T follicular helper cell (primary cell): ENCODE measurements at regions not wholly inside any gene's neighbourhood (a gene's known extent, or its start where the extent isn't known, plus 50 kb on each side); places are given as distances from the start of the nearest gene placed in this dataset.
"Not testable (repeated sequence)": the region's sequence is repeated elsewhere in the genome, so short reads cannot be mapped to it uniquely, and the experiment has no call there.

Experiments
- DNase-seq: peaks from one replicate; pipeline ENCODE4 v3.0.0-alpha.2; 2020; ENCODE audit warnings: low read depth

DNA sequence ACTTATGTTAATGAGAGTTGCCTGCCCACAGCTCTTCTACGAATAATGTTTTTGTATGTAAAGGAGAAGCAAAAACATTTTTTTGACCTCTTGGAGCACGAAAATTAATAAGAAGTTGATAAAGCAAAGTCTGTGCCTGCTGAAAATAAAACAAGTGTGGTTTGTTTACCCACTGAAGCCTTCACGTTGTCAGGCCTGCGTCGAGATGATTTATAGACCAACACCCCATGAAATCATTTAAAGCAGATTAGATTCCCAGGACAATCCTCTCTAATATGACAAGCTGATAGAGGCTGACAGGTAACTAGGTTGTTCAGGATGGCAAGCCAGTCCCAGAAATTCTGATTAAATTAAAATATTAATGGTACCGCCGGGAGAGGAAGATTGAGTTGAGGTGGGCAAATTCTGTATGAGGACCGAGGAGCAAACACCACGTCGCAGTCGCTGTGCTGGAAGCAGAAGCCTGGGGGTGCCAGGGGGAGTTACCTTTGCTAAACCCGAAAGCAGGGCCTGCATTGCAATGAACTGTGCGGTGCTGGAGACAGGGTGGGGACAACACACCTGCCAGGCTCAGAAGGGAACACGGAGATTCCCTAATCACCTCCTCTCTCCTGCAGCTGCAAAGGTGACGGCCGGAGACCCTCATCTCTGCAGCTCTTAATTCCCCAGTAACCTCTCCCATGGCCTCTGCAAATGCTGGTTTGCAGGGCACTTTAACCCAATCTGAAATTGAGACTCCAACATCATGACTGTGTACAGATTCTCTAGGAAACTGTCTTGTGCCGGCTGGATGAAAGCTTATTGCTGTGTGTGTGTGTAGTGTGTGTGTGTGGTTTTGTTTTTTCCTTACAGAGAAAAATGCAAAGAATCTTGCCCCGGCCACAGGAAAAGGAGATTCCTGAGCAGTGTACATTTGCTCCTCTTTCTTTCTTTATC, 2805.9 kb downstream of the RPIA start:
- not testable (repeated sequence) for DNase-seq

DNA sequence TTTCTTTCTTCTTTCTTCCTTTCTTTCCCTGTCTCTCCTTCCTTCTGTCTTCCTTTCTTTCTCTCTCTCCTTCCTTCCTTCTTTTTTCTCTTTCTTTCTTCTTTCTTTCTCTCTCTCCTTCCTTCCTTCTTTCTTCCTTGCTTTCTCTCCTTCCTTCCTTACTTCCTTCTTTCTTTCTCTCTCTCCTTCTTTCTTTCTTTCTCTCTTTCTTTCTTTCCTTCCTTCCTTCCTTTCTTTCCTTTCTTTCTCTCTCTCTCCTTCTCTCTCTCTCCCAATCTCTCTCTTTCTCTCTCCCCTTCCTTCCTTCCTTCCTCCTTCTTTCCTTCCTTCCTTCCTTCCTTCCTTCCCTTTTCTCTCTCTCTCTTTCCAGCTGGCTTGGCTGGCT, 2806.6 kb downstream of the RPIA start:
- DNase-seq = not testable (repeated sequence)

DNA sequence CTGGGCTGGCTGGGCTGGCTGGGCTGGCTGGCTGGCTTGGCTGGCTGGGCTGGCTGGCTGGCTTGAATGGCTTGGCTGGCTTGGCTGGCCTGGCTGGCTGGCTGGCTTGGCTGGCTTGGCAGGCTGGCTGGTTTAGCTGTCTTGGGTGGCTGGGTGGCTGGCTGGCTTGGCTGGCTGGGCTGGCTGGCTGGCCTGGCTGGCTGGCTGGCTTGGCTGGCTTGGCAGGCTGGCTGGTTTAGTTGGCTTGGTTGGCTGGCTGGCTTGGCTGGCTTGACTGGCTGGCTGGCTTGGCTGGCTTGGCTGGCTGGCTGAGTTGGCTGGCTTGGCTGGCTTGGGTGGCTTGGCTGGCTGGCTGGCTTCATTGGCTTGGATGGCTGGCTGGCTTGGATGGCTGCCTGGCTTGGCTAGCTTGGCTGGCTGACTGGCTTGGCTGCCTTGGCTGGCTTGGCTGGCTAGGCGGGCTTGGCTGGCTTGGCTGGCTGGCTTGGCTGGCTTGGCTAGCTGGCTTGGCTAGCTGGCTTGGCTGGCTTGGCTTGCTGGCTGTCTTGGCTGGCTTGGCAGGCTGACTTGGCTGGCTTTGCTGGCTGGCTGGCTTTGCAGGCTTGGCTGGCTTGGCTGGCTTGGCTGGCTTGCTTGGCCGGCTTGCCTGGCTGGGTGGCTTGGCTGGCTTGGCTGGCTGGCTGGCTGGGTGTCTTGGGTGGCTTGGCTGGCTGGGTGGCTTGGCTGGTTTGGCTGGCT, 2807.2 kb downstream of the RPIA start:
- DNase-seq = not testable (repeated sequence)

DNA sequence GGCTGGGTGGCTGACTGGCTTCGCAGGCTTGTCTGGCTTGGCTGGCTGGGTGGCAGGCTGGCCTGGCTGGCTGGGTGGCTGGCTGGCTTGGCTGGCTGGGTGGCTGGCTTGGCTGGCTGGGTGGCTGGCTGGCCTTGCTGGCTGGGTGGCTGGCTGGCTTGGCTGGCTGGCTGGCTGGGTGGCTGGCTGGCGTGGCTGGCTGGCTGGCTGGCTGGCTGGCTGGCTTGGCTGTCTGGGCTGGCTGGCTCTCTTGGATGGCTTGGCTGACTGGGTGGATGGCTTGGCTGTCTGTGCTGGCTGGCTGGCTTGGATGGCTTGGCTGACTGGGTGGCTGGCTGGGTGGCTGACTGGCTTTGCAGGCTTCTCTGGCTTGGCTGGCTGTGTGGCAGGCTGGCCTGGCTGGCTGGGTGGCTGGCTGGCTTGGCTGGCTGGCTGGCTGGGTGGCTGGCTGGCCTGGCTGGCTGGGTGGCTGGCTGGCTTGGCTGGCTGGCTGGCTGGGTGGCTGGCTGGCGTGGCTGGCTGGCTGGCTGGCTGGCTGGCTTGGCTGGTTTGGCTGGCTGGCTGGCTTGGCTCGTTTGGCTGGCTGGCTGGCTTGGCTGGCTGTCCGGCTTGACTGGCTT, 2808.1 kb downstream of the RPIA start:
- DNase-seq = not testable (repeated sequence)

DNA sequence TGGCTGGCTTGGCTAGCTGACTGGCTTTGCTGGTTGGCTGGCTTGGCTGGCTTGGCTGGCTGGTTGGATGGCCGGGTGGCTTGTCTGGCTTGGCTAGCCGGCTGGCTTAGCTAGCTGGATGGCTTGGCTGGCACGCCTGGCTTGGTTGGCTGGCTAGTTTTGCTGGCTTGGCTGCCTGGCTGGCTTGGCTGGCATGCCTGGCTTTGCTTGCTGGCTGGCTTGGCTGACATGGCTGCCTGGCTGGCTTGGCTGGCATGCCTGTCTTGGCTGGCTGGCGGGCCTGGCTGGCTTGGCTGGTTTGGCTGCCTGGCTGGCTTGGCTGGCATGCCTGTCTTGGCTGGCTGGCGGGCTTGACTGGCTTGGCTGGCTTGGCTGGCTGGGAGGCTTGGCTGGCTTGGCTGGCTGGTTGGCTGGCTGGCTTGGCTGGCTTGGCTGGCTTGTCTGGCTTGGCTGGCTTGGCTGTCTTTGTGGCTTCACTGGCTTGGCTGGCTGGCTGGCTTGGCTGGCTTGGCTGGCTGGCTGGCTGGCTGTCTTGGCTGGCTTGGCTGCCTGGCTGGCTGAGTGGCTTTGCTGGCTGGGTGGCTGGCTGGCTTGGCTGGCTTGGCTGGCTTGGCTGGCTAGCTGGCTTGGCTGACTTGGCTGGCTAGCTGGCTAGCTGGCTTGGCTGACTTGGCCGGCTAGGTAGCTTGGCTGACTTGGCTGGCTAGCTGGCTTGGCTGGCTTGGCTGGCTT, 2808.9 kb downstream of the RPIA start:
- DNase-seq = not testable (repeated sequence)

DNA sequence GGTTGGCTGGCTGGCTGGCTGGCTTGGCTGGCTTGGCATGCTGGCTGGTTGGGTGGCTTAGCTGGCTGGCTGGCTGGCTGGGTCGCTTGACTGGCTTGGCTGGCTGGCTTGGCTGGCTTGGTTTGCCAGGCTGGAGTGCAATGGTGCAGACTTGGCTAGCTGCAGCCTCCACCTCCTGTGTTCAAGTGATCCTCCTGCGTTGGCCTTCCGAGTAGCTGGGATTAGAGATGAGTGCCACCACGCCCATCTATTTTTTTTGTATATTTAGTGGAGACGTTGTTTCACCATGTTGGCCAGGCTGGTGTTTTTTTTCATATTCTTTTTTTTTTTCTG, 2809.5 kb downstream of the RPIA start:
- not testable (repeated sequence) for DNase-seq

DNA sequence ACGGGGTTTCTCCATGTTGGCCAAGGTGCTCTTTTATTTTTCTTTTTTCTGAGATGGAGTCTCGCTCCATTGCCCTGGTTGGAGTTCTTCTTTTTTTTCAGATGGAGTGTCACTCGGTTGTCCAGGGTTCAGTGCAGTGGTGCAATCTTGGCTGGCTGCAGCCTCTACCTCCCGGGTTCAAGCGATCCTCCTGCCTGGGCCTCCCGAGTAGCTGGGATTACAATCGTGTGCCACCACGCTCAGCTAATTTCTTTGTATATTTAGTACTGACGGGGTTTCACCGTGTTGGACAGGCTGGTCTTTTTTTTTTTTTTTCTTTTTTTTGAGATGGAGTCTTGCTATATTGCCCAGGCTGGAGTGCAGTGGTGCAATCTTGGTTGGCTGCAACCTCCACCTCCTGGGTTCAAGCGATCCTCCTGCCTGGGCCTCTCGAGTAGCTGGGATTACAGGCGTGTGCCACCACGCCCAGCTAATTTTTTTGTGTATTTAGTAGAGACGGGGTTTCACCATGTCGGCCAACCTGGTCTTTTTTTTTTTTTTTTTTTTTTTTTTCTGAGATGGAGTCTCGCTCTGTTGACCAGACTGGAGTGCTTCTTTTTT, 2810.1 kb downstream of the RPIA start:
- DNase-seq = not testable (repeated sequence)

GRCh38 chr2:91503572-91503958, 2812.1 kb downstream of the RPIA start:
- not testable (repeated sequence) for DNase-seq

- not testable (repeated sequence) for DNase-seq
Observed at GRCh38 chr2:91503959-91504741, 2812.7 kb downstream of the RPIA start.

GRCh38 chr2:91508816-91509215, 2817.3 kb downstream of the RPIA start:
- not testable (repeated sequence) for DNase-seq

GRCh38 chr2:91509276-91509675, 2817.8 kb downstream of the RPIA start:
- DNase-seq = not testable (repeated sequence)

DNA sequence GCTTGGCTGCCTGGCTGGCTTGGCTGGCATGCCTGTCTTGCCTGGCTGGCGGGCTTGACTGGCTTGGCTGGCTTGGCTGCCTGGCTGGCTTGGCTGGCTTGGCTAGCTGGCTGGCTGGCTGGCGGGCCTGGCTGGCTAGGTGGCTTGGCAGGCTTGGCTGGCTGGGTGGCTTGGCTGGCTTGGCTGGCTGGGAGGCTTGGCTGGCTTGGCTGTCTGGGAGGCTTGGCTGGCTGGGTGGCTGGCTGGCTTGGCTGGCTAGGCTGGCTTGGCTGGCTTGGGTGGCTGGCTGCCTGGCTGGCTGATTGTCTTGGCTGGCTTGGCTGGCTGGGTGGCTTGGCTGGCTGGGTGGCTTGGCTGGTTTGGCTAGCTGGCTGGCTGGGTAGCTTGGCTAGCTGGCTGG, 2819.7 kb downstream of the RPIA start:
- not testable (repeated sequence) for DNase-seq

DNA sequence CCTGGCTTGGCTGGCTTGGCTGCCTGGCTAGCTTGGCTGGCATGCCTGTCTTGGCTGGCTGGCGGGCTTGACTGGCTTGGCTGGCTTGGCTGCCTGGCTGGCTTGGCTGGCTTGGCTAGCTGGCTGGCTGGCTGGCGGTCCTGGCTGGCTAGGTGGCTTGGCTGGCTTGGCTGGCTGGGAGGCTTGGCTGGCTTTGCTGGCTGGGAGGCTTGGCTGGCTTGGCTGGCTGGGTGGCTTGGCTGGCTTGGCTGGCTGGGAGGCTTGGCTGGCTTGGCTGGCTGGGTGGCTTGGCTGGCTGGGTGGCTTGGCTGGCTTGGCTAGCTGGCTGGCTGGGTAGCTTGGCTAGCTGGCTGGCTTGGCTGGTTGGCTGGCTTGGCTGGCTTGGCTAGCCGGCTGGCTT, 2824.5 kb downstream of the RPIA start:
- not testable (repeated sequence) for DNase-seq

- DNase-seq = not testable (repeated sequence)
Observed at GRCh38 chr2:91516669-91517068, 2825.2 kb downstream of the RPIA start.

DNA sequence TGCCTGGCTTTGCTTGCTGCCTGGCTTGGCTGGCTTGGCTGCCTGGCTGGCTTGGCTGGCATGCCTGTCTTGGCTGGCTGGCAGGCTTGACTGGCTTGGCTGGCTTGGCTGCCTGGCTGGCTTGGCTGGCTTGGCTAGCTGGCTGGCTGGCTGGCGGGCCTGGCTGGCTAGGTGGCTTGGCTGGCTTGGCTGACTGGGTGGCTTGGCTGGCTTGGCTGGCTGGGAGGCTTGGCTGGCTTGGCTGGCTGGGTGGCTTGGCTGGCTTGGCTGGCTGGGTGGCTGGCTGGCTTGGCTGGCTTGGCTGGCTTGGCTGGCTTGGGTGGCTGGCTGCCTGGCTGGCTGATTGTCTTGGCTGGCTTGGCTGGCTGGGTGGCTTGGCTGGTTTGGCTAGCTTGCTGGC, 2826.4 kb downstream of the RPIA start:
- not testable (repeated sequence) for DNase-seq

DNA sequence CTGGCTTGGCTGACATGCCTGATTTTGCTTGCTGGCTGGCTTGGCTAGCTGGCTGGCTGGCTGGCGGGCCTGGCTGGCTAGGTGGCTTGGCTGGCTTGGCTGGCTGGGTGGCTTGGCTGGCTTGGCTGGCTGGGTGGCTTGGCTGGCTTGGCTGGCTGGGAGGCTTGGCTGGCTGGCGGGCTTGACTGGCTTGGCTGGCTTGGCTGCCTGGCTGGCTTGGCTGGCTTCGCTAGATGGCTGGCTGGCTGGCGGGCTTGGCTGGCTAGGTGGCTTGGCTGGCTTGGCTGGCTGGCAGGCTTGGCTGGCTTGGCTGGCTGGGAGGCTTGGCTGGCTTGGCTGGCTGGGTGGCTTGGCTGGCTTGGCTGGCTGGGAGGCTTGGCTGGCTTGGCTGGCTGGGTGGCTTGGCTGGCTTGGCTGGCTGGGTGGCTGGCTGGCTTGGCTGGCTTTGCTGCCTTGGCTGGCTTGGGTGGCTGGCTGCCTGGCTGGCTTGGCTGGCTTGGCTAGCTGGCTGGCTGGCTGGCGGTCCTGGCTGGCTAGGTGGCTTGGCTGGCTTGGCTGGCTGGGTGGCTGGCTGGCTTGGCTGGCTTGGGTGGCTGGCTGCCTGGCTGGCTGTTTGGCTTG, 2827.0 kb downstream of the RPIA start:
- not testable (repeated sequence) for DNase-seq

DNA sequence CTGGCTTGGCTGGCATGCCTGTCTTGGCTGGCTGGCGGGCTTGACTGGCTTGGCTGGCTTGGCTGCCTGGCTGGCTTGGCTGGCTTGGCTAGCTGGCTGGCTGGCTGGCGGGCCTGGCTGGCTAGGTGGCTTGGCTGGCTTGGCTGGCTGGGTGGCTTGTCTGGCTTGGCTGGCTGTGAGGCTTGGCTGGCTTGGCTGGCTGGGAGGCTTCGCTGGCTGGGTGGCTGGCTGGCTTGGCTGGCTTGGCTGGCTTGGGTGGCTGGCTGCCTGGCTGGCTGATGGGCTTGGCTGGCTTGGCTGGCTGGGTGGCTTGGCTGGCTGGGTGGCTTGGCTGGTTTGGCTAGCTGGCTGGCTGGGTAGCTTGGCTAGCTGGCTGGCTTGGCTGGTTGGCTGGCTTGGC, 2827.9 kb downstream of the RPIA start:
- not testable (repeated sequence) for DNase-seq

GRCh38 chr2:91519914-91520313, 2828.4 kb downstream of the RPIA start:
- DNase-seq = not testable (repeated sequence)

- DNase-seq = not testable (repeated sequence)
Observed at GRCh38 chr2:91520523-91520922, 2829.1 kb downstream of the RPIA start.

- not testable (repeated sequence) for DNase-seq
Observed at GRCh38 chr2:91520972-91521535, 2829.6 kb downstream of the RPIA start.
